ENCODE measurements at regions not wholly inside any gene's neighbourhood (a gene's known extent, or its start where the extent isn't known, plus 50 kb on each side); places are given as distances from the start of the nearest gene placed in this dataset.

GRCh38 chr2:173488861-173489260, 134.2 kb downstream of the CDCA7 start:
- ATAC-seq (ENCODE audit: insufficient read depth, low FRiP score) (no peak), DNase-seq (no peak)
- H3K9me3 ChIP-seq (ENCODE audit: control insufficient read depth in 4 of 4, insufficient read depth in 3 of 4, low read length in 3 of 4), result no peaks in the 10 kb centered on the region
- no peak overlapping the region for H3K9ac ChIP-seq (ENCODE audit: insufficient read depth in 1 of 2, low read length in 2 of 2)
- no peak overlapping the region for H3K27ac ChIP-seq (ENCODE audit: low read depth in 1 of 2, low read length in 1 of 2)
- H3K4me1 ChIP-seq (ENCODE audit: control insufficient read depth in 5 of 5, insufficient read depth in 5 of 5, low read length in 5 of 5), result no peaks in the 10 kb centered on the region
- WGBS, 2 donors, result 51 to 69% methylated on average over 1 of the region's 1 CpG
- TF ChIP-seq CTCF (IDR thresholded peaks at IDR 0.05; ENCODE audit: control extremely low read depth, extremely low read depth), result no peak
- peaks cover 0 to 32% (median 3%) of the 10 kb centered on the region in 3 donors for H3K27me3 ChIP-seq (ENCODE audit: control insufficient read depth in 3 of 3, insufficient read depth in 3 of 3, low read length in 2 of 3)
- no peak overlapping the region for H3K4me3 ChIP-seq
- H3K36me3 ChIP-seq (ENCODE audit: control insufficient read depth in 4 of 4, insufficient read depth in 4 of 4, low read length in 4 of 4), result no peaks in the 10 kb centered on the region

GRCh38 chr2:173491418-173491817, 136.7 kb downstream of the CDCA7 start:
- DNase-seq (no peak), ATAC-seq (ENCODE audit: insufficient read depth, low FRiP score) (no peak)
- Histone ChIP-seq H3K9ac (ENCODE audit: insufficient read depth in 1 of 2, low read length in 2 of 2) (no peak overlapping the region), H3K27ac (ENCODE audit: low read depth in 1 of 2, low read length in 1 of 2) (no peak overlapping the region), H3K4me3 (no peak overlapping the region), H3K9me3 (ENCODE audit: control insufficient read depth in 4 of 4, insufficient read depth in 3 of 4, low read length in 3 of 4) (no peaks in the 10 kb centered on the region), H3K27me3 (ENCODE audit: control insufficient read depth in 3 of 3, insufficient read depth in 3 of 3, low read length in 2 of 3) (peaks cover 0 to 36% (median 3%) of the 10 kb centered on the region in 3 donors), H3K4me1 (ENCODE audit: control insufficient read depth in 5 of 5, insufficient read depth in 5 of 5, low read length in 5 of 5) (peaks cover 0 to 1% (median 0%) of the 10 kb centered on the region in 5 donors), H3K36me3 (ENCODE audit: control insufficient read depth in 4 of 4, insufficient read depth in 4 of 4, low read length in 4 of 4) (no peaks in the 10 kb centered on the region)
- 93% methylated on average over 4 of the region's 4 CpGs for WGBS, 2 donors
- TF ChIP-seq CTCF (IDR thresholded peaks at IDR 0.05; ENCODE audit: control extremely low read depth, extremely low read depth), result no peak

GRCh38 chr2:173493874-173494273, 139.2 kb downstream of the CDCA7 start:
- no peak for DNase-seq
- Histone ChIP-seq H3K4me1 (ENCODE audit: control insufficient read depth in 5 of 5, insufficient read depth in 5 of 5, low read length in 5 of 5) (peaks cover 0 to 1% (median 0%) of the 10 kb centered on the region in 5 donors), H3K4me3 (no peak overlapping the region), H3K36me3 (ENCODE audit: control insufficient read depth in 4 of 4, insufficient read depth in 4 of 4, low read length in 4 of 4) (no peaks in the 10 kb centered on the region), H3K9ac (ENCODE audit: insufficient read depth in 1 of 2, low read length in 2 of 2) (no peak overlapping the region), H3K9me3 (ENCODE audit: control insufficient read depth in 4 of 4, insufficient read depth in 3 of 4, low read length in 3 of 4) (no peaks in the 10 kb centered on the region), H3K27me3 (ENCODE audit: control insufficient read depth in 3 of 3, insufficient read depth in 3 of 3, low read length in 2 of 3) (peaks cover 0 to 24% (median 6%) of the 10 kb centered on the region in 3 donors), H3K27ac (ENCODE audit: low read depth in 1 of 2, low read length in 1 of 2) (no peak overlapping the region)
- no peak for TF ChIP-seq CTCF (IDR thresholded peaks at IDR 0.05; ENCODE audit: control extremely low read depth, extremely low read depth)
- 96 to 98% methylated on average over 2 of the region's 2 CpGs for WGBS, 2 donors
- ATAC-seq (ENCODE audit: insufficient read depth, low FRiP score), result no peak

- H3K9ac ChIP-seq (ENCODE audit: insufficient read depth in 1 of 2, low read length in 2 of 2), result no peak overlapping the region
- peaks cover 0 to 1% (median 0%) of the 10 kb centered on the region in 5 donors for H3K4me1 ChIP-seq (ENCODE audit: control insufficient read depth in 5 of 5, insufficient read depth in 5 of 5, low read length in 5 of 5)
- no peak overlapping the region for H3K27ac ChIP-seq (ENCODE audit: low read depth in 1 of 2, low read length in 1 of 2)
- no peak for TF ChIP-seq CTCF (IDR thresholded peaks at IDR 0.05; ENCODE audit: control extremely low read depth, extremely low read depth)
- 77 to 82% methylated on average over 3 of the region's 3 CpGs for WGBS, 2 donors
- DNase-seq, result no peak
- peaks cover 0 to 2% (median 0%) of the 10 kb centered on the region in 4 donors for H3K9me3 ChIP-seq (ENCODE audit: control insufficient read depth in 4 of 4, insufficient read depth in 3 of 4, low read length in 3 of 4)
- H3K27me3 ChIP-seq (ENCODE audit: control insufficient read depth in 3 of 3, insufficient read depth in 3 of 3, low read length in 2 of 3), result peaks cover 0 to 19% (median 6%) of the 10 kb centered on the region in 3 donors
- H3K4me3 ChIP-seq, result no peak overlapping the region
- ATAC-seq (ENCODE audit: insufficient read depth, low FRiP score), result no peak
- no peaks in the 10 kb centered on the region for H3K36me3 ChIP-seq (ENCODE audit: control insufficient read depth in 4 of 4, insufficient read depth in 4 of 4, low read length in 4 of 4)
These were observed 142.1 kb downstream of the CDCA7 start for GRCh38 chr2:173496746-173497145.

Measured in lung (tissue), 11 donors.